MCF 10A (cell line): ENCODE measurements at regions not wholly inside any gene's neighbourhood (a gene's known extent, or its start where the extent isn't known, plus 50 kb on each side); places are given as distances from the start of the nearest gene placed in this dataset.

Source experiments
- BruUV-seq: library from RNA; stranded (reverse); fragments of 400-500 nt; replicated peaks from 2 replicates; lab custom pipeline; 2021; lab: Mats Ljungman, UMichigan
- CTCF ChIA-PET: fragments of 300-600 bp; sonication (Branson Sonifier 250); formaldehyde crosslinking; extraction: SDS; loops from one replicate; lab custom pipeline; 2021; ENCODE audit warnings: antibody characterized with exemption, inconsistent platforms; lab: Yijun Ruan, JAX
- POLR2A ChIA-PET: fragments of 300-600, 350-650 bp; sonication (Branson Sonifier 250); formaldehyde crosslinking; extraction: SDS; loops from one replicate; lab custom pipeline; 2020; ENCODE audit warnings: antibody characterized with exemption, inconsistent platforms; lab: Yijun Ruan, JAX
- DNase-seq: peaks from one replicate; pipeline ENCODE4 v3.0.0-alpha.2; 2018; ENCODE audit not compliant: unreplicated experiment
- H3K27ac Mint-ChIP-seq: one replicate; pipeline ENCODE4 v1.8.0; 2022; ENCODE audit warnings: mild to moderate bottlenecking, low read depth, mixed read lengths; ENCODE audit not compliant: unreplicated experiment
- H3K27me3 Mint-ChIP-seq: one replicate; pipeline ENCODE4 v1.8.0; 2022; ENCODE audit warnings: mixed read lengths; ENCODE audit not compliant: insufficient read depth, unreplicated experiment
- H3K36me3 Mint-ChIP-seq: one replicate; pipeline ENCODE4 v1.8.0; 2022; ENCODE audit warnings: mild to moderate bottlenecking, moderate library complexity, mixed read lengths; ENCODE audit not compliant: insufficient read depth, unreplicated experiment
- H3K4me1 Mint-ChIP-seq: one replicate; pipeline ENCODE4 v1.8.0; 2022; ENCODE audit warnings: mixed read lengths; ENCODE audit not compliant: insufficient read depth, unreplicated experiment
- H3K4me3 Mint-ChIP-seq: one replicate; pipeline ENCODE4 v1.8.0; 2022; ENCODE audit warnings: mild to moderate bottlenecking, moderate library complexity, mixed read lengths; ENCODE audit not compliant: unreplicated experiment
- H3K9me3 Mint-ChIP-seq: one replicate; pipeline ENCODE4 v1.8.0; 2022; ENCODE audit warnings: mixed read lengths; ENCODE audit not compliant: unreplicated experiment
- CTCF ChIP-seq: fragments of 200-600 bp; IDR thresholded peaks from one replicate; pipeline ENCODE4 v1.8.0; 2022; ENCODE audit warnings: antibody characterized with exemption, mild to moderate bottlenecking; ENCODE audit not compliant: unreplicated experiment
- intact Hi-C: fragments of 100-400 bp; cut with micrococcal nuclease; formaldehyde crosslinking; loops from 2 replicates; pipeline ENCODE4 v1.14.1; 2022

GRCh38 chr14:62144863-62145262 lies 382.6 kb downstream of the SNAPC1 start:
- DNase-seq: no peak
- Mint-ChIP-seq H3K36me3 (peaks cover 4% of the 10 kb centered on the region), H3K4me3 (no peak overlapping the region), H3K27me3 (no peaks in the 10 kb centered on the region), H3K27ac (no peak overlapping the region), H3K9me3 (peaks cover 20% of the 10 kb centered on the region), H3K4me1 (peaks cover 10% of the 10 kb centered on the region)
- intact Hi-C loops: no loop called here
- ChIA-PET CTCF (interaction anchor here (1.5 kb wide), 1 partner anchor 250 kb away, joined by 6 read pairs; no protein-coding TSS in a partner anchor), POLR2A (no interaction called here)
- TF ChIP-seq CTCF: no peak
- no TSS peak for BruUV-seq

GRCh38 chr14:62146030-62146429 lies 383.8 kb downstream of the SNAPC1 start:
- Mint-ChIP-seq H3K36me3 (peaks cover 4% of the 10 kb centered on the region), H3K27me3 (no peaks in the 10 kb centered on the region), H3K27ac (no peak overlapping the region), H3K9me3 (peaks cover 22% of the 10 kb centered on the region), H3K4me1 (peaks cover 10% of the 10 kb centered on the region), H3K4me3 (no peak overlapping the region)
- no TSS peak for BruUV-seq
- no peak for TF ChIP-seq CTCF
- ChIA-PET POLR2A (no interaction called here), CTCF (no interaction called here)
- intact Hi-C loops: no loop called here
- DNase-seq: no peak

GRCh38 chr14:62156052-62156451 lies 393.8 kb downstream of the SNAPC1 start:
- no peak overlapping the region for H3K4me3 Mint-ChIP-seq

GRCh38 chr14:62158779-62159178 lies 396.6 kb downstream of the SNAPC1 start:
- Mint-ChIP-seq H3K4me3 (no peak overlapping the region), H3K4me1 (no peaks in the 10 kb centered on the region), H3K36me3 (no peaks in the 10 kb centered on the region), H3K9me3 (no peaks in the 10 kb centered on the region), H3K27me3 (no peaks in the 10 kb centered on the region), H3K27ac (no peak overlapping the region)
- ChIA-PET POLR2A (no interaction called here), CTCF (interaction anchor here (0.5 kb wide), 1 partner anchor 42 kb away, joined by 4 read pairs; no protein-coding TSS in a partner anchor)
- no TSS peak for BruUV-seq
- TF ChIP-seq CTCF: no peak
- intact Hi-C loops: no loop called here
- no peak for DNase-seq

More at GRCh38 chr14:62156052-62156451, 393.8 kb downstream of the SNAPC1 start:
- H3K36me3 Mint-ChIP-seq: no peaks in the 10 kb centered on the region
- H3K27me3 Mint-ChIP-seq: no peaks in the 10 kb centered on the region
- BruUV-seq: no TSS peak
- intact Hi-C loops: no loop called here
- no peak for DNase-seq
- H3K27ac Mint-ChIP-seq: no peak overlapping the region
- TF ChIP-seq CTCF: no peak
- POLR2A ChIA-PET: interaction anchor here (0.6 to 1.0 kb wide), 2 partner anchors 25 to 1485 kb away, joined by 4 to 6 read pairs; no protein-coding TSS in a partner anchor
- peaks cover 4% of the 10 kb centered on the region for H3K9me3 Mint-ChIP-seq
- H3K4me1 Mint-ChIP-seq: no peaks in the 10 kb centered on the region
- CTCF ChIA-PET: interaction anchor here (0.9 to 3.1 kb wide), 4 partner anchors 12 to 1121 kb away, joined by 3 to 12 read pairs (median 4); no protein-coding TSS in a partner anchor
